ENCODE measurements at regions not wholly inside any gene's neighbourhood (a gene's known extent, or its start where the extent isn't known, plus 50 kb on each side); places are given as distances from the start of the nearest gene placed in this dataset.

- no peak for DNase-seq (ENCODE audit: low spot score)
These were observed 65.9 kb upstream of the TIAM1 start for GRCh38 chr21:31409831-31410487.

DNA sequence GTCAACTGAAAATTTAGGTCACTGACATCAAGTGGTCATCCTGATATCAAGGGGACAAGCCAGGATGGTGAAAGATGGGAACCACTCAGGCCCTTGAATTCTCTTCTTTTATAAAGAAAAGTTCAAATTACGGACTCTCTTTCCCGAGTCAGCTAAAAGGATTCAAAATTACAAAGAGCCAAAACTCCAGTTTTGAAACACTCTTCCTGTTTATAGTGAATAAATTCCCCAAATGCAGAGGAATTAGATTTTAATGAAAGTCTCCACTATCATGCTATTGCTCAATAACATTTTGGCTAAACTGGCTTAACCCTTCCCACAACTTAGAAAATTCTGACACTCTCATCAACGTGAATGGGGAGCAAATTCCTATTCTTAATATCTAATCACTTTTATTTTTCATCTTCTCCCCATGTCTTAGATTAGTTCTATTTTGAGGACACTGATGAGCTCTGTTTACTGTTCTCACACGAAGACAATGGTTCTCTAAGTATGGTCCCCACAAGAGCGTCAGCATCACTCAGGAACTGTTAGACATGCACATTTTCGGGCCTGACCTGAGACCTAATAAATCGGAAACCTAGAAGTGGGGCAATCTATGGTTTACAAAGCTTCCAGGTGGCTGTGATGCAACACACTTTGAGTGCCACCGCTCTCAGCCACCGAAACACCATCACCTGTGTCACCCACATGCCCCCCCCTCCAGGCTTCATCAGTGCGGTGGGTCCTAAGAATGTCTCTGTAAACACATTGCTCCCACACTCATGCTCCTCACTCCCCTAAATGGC is 64.4 kb upstream of the TIAM1 start:
- DNase-seq (ENCODE audit: low spot score): no peak

DNA sequence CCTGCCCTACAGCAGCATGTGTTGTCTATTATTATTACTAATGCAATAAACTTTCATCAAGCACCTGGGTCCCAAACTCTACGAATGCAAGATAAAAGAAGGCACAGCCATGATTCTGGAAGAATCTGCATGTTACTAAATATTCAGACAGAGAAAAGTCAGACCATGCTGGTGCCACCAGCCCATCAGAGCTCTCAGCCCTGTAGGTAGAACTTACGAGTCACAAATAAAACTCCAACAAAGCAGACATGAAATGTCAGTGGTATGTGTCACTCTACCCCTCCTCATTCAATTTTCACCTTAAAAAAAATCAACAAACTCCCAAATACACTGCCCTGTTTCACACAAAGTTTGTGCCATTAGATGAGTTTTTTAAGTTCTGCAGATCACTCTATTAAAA is 62.4 kb upstream of the TIAM1 start:
- DNase-seq (ENCODE audit: low spot score): no peak

- no peak for DNase-seq (ENCODE audit: low spot score)
These were observed 61.5 kb upstream of the TIAM1 start for GRCh38 chr21:31405604-31406003.

GRCh38 chr21:31403596-31404333 is 59.7 kb upstream of the TIAM1 start:
- DNase-seq (ENCODE audit: low spot score): no peak

- DNase-seq (ENCODE audit: low spot score): no peak
These were observed 55.5 kb upstream of the TIAM1 start for GRCh38 chr21:31399591-31399990.

DNA sequence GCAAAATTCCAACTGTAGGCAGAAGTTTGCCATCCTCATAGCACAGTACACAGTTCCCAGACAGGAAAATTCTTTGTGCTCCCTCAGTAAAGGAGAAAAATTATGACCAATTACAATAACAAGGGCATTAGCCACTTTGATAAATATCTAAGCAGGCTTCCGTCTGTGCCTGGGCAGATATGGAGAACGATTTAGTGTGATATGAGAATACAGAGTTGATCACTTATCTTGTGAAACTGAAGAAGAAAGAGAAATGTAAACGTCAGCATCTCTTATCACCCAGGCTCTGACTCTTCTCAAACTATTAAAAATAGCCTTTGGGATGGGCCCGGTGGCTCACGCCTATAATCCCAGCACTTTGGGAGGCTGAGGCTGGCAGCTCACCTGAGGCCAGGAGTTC is 54.5 kb upstream of the TIAM1 start:
- no peak for DNase-seq (ENCODE audit: low spot score)

DNA sequence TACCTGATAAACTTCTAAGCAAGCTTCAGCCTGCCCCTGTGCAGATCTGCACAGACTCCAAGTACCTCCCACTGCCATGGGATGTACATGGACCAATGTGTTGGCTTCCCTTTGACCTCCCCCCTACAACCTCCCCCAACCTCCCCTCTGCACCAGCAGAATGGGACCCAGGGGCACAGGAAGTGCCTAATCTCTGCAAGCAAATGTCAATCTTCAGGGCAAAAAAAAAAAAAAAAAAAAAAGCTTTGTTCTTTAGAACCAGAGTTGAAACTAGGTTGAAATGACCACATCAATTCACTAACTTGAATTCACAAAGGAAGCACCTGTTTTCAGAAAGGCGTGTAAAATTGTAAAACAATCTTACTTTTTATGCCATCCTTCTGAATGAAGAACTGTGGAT is 53.9 kb upstream of the TIAM1 start:
- DNase-seq (ENCODE audit: low spot score): no peak

DNA sequence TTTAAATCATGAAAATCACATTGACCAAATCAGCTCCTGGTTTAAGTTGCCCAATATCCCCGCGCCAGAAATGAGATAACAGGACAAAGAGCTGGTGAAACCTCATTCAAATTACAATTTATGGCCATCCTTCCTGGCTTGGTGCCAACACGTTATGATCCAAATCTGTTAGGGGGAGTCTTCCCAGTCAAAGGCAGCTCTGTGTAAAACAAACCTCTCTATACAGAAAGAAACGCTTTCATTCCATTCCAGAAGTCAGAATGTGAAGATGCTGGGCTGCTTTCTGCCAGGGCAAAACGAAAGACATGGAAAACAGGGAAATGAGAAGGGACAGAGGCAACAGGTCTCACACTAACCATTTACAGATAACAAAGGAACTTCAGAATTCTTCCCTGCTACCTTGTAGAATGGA is 53.5 kb upstream of the TIAM1 start:
- DNase-seq (ENCODE audit: low spot score): no peak

DNA sequence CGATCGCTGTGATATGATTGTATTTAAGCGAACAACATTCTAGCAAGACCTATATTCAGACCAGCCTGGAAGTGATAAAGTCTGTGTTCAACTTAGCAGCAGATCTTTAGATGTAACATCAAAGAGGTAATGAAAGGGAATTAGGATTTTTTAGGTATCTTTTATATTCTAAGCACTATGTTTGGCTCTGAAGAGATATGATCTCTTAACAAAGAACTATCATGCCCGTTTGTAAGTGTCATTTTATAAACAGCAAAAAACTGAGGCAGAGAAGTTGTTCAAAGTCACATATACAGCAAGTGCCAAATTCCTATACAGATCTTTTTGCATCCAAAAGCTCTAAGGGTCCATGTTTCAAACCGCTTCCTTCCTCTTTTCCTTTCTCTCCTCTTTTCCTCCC is 53.0 kb upstream of the TIAM1 start:
- no peak for DNase-seq (ENCODE audit: low spot score)

- DNase-seq (ENCODE audit: low spot score): no peak
These were observed 52.3 kb upstream of the TIAM1 start for GRCh38 chr21:31396399-31396798.

GRCh38 chr21:31395791-31396190 is 51.7 kb upstream of the TIAM1 start:
- no peak for DNase-seq (ENCODE audit: low spot score)

DNA sequence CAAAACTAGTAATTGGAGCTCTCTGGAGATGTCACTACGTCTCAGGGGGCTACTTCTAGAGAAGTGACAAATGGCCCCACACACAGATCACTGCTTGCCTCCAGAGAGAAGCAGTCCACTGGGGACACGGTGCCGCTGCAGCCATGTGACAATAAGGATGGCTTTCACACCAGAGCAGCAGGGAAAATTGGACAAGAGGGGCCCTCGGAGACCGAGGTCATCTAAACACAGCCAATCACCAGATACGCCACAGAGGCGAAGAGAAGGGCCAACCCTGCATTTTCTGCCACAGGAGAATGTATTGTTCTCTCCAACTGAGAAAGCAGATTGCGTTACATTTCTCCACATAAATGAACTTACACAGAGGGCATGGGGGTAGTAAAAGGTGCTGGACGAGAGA is 51.2 kb upstream of the TIAM1 start:
- no peak for DNase-seq (ENCODE audit: low spot score)

GRCh38 chr21:31394309-31394708 is 50.2 kb upstream of the TIAM1 start:
- no peak for DNase-seq (ENCODE audit: low spot score)

Data from kidney tubule cell (primary cell).